NCI-H524 (cell line): ENCODE measurements at regions not wholly inside any gene's neighbourhood (a gene's known extent, or its start where the extent isn't known, plus 50 kb on each side); places are given as distances from the start of the nearest gene placed in this dataset.
"Not testable (repeated sequence)": the region's sequence is repeated elsewhere in the genome, so short reads cannot be mapped to it uniquely, and the experiment has no call there.

ENCODE experiments used
- DNase-seq, 2 experiments: peaks; one replicate each; lab custom pipeline; 2025; lab: John Stamatoyannopoulos, UW

DNA sequence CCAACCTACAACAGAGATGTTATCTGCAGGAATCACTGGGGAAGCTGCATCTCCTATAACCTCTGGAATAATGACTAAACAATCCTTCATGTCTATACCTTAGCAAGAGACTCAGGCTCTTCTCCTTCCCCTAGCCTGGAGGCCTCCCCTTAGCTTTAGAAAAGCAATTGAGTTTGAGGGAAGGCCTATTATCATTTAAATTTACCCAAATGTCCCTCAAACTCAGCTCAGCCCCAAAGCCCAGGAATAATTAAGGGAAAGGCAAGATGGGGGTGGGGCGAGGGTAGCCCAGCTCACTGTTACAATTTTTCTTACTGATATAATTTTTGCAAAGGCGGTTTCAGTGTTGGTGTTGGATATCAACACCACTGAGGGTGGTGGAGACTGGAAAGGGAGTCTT is 151.4 kb upstream of the EEA1 start:
- DNase-seq = no peak

DNA sequence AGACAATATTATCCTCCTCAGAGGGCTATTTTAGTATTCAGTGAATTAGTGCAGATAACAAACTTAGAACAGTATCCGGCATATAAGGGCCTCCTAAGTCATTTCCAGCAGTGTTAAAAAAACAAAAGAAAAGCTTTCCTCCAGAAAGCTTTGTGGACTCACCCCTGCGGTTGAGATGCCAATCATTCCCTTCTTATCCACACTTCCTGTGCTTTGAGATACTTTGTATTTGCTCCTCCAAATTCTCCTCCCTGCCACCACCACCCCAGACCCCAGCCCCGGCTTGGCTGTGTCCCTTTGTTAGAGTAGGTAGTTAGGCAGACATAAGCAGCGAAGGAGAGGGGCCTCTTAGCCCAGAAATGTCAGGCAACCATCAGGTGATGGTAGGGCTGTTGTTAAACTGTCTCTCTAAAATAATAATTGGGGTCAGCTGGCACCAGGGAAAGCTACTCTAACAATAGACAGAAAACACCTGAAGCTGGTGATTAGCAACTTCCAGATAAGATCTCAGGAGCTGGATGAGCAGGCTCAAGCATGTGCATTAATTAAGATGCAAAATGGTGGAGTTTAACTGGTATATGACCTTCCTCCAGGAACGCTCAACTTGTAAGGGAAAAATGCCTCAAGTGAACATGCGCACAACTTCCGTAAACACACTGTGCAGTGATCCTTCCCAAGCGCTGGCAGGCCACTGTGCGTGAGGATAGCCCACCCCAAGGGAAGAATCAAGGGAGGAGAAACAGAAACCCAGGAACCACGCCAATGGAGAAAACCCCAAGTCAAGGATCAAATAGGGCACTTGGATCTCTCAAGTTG is 152.1 kb upstream of the EEA1 start:
- DNase-seq = no peak

DNA sequence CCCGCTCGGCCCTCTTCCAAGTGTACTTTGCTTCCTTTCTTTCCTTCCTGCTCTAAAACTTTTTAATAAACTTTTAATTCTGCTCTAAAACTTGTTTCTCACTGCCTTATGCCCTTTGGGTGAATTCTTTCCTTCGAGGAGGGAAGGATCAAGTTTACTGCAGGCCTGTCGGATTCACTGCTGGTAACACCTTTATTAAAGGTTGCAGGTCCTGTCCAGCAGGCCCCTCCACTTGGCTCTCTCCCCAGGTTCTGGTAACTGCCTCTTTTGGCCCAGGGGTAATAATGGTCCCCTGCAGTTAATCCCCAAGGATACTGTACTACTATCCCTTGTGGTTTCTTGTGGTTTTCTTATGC is 152.7 kb upstream of the EEA1 start:
- DNase-seq = no peak

DNA sequence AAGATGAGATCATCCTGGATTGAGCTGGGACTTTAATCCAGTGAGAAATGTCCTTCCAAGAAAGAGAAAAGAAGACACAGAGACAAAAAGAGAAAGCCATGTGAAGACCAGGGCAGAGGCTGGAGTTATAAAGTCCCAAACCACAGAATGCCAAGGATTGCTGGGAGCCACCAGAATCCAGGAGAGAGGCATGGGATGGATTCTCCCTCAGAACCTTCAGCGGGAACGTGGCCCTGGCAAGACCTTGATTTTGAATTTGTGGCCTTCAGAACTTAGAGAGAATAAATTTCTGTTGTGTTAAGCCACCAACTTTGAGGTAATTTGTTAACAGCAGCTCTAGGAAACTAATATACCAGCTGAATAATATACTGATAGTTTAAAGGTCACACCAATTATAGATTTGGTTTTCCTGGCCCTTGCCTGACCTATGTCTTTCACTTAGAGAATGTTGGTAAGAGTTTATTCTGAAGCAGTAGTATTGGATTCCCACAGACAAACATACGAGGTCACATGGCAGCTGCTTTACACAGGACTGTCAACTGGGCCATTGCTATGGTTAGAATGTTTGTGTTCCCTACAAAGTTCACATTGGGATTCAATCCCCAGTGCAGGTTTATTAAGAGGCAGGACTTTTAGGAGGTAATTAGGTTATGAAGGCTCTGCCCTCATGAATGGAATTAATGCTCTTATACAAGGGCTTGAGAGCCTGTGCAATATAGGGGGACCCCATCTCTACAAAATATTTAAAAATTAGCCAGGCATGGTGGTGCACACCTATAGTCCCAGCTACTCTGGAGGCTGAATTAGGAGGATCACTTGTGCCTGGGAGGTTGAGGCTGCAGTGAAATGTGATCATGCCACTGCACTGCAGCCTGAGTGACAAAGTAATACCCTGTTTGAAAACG is 156.5 kb upstream of the EEA1 start:
- DNase-seq = no peak

DNA sequence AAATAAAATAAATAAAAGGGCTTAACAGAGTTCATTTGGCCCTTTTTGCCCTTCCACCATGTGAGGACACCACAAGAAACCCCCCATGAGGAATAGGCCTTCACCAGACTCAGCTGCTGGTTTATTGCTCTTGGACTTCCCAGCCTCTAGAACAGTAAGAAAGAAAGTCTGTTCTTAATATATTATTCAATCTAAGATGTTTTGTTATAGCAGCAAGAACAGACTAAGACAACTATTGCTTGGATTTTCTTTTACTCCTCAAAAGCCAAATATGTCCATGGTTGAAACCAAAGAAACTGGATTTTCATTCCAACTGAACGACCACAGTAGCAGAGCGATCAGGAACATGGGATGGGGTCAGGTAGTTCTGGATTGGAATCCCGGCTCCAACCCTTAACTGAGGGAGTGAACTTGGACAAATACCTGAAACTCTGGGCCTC is 157.2 kb upstream of the EEA1 start:
- DNase-seq = no peak

DNA sequence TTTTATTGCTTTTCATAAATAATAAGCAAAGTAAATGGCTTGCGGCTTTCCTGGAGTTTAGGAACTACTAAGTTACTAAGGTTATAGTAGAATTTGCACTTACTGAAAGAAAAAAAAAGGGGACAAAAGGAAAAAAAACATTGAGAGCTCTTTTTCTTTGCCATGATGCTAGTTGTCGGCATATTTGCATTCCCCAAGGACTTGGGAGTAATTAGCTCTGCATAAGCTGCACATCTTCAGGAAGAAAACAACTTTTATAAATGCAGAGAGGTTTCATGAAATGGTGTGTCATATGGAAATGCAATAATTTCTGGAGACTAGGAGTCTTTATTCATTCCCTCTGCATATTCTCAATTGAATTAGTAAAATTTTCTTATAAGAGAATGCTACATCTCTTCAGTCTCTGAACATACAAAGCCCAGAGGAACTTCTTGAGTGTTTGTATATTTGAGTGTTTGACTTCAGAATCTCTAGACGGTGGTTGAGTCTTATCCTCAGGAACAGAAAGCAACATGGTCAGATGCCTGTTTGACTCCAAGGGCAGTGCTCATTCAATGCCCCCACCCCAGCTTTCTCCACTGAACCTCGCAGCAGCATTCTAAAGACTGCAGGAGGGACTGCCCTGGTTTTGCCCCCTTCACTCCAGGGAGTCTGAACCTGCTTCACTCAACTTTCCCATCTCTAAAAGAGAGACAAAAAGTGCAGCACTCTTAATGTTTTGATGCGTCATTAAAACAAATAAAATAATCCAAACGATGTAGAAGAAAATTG is 158.9 kb upstream of the EEA1 start:
- no peak for DNase-seq

DNA sequence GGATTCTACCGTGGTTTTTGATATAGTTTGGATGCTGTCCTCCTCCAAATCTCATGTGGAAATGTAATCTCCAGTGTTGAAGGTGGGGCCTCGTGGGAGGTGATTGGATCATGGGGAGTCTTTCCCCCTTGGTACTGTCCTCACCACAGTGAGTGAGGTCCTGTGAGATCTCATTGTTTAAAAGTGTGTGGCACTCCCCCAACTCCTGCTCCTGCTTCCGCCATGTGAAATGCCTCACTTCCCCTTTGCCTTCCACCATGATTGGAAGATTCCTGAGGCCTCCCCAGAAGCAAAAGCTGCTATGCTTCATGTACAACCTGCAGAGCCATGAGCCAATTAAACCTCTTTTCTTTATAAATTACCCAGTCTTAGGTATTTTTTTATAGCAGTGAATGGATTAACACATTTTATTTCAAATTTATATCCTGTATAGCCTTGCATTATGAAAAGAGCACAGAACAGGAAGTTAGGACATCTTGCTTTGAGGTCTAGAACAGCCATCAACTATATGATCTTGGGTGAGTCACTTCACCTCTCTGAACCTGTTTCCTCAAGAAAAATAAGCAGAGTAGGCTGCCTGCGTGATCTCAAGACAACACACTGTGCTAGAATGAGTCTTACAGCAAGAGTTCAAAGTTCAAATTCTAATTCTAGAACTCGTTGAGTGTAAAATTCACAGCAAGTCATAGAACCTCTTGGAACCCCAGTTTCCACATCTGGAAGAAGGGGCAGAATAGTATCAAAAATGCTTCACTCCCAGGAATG is 160.9 kb upstream of the EEA1 start:
- no peak for DNase-seq

DNA sequence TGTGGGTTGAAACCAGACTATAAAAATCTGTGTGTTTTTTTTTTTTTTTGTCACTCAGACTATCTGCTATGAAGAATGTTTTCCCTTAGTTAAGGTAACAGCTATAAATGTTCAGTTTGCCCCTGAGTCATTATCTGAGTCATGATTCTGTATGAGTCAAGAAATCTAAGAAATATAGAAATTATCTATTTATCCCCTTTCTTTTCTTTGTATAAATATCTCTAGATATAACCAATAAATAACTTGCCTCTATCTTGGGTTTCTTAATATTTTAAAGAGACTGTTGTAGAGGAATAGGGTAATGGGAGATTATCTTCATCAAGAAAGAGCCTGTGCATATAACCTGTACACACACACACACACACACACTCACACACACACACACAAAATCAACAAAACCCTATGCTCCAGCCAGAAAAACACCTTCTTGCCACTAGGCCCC is 161.7 kb upstream of the EEA1 start:
- no peak for DNase-seq

DNA sequence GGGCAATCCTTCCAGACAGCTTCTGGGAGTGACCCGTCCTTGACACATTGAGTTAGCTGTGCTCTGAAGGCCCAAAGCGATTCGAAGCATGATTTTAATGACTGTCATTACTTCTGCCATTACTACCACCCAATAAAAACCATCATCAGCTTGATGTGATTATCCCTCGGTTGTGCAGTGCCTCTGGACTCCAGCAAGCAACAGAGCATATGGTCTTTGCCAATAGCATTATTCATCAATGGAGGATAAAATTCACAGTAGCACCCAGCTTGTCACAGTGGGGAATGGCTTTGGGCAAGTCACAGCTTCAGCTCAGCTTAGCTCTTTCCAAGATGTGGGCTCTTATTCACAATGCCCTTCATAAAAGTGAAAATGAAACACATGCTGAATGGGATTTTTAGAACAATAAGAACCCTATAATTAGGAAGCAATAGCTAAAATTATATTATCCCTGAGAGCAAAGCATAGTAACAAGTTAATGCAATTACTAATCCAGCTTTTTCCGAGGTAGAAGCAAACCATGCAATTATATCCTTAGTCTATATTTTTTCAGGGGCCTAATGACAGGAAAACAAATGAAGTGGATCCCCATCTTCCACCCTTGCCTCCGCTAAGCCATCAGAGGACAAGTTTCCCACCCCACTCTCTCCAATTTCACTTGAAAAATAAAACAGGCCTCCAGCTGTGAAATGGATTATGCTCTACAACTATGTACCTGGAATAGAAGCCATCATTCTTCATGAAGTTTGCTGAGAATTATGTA is 163.0 kb upstream of the EEA1 start:
- no peak for DNase-seq

DNA sequence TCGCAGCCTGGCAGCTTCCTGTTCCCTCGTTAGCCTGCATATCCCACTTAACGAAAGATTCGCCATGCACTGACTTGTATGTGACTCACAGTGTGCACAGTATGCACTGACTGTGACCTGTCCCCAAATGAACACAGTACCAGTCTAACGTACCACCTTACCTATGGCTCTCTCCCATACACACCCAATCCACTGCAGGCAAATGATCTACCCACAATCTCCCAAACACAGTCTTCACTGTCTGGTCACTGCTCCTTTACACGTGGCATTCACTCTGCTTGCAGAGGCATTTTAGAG is 163.5 kb upstream of the EEA1 start:
- DNase-seq = no peak

DNA sequence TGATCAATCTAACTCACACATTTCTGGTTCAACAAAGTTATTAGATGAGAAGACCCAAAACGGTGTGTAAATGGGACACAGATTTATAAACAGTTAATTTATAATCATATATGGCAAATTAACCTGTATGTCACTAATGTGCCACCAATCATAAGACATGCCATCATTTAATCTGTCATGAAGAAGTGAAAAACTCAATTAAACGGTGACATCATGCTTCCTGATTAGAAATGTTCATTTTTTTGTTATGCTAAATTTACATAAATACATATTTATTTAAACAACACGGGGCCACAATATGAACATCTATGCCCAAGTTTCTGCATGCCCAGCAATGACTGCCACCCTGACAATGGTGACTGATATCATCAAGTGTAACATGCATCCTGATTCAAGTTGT is 164.1 kb upstream of the EEA1 start:
- DNase-seq = no peak

DNA sequence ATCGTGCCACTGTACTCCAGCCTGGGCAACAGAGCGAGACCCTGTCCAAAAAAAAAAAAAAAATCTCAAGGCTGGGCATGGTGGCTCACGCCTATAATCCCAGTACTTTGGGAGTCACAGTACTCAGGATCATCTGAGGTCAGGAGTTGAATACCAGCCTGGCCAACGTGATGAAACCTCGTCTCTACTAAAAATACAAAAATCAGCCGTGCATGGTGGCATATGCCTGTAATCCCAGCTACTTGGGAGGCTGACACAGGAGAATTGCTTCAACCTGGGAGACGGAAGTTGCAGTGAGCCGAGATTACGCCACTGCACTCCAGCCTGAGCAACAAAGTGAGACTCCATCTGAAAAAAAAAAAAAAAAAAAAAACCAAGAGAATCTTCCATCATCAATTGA is 165.1 kb upstream of the EEA1 start:
- DNase-seq = not testable (repeated sequence)

DNA sequence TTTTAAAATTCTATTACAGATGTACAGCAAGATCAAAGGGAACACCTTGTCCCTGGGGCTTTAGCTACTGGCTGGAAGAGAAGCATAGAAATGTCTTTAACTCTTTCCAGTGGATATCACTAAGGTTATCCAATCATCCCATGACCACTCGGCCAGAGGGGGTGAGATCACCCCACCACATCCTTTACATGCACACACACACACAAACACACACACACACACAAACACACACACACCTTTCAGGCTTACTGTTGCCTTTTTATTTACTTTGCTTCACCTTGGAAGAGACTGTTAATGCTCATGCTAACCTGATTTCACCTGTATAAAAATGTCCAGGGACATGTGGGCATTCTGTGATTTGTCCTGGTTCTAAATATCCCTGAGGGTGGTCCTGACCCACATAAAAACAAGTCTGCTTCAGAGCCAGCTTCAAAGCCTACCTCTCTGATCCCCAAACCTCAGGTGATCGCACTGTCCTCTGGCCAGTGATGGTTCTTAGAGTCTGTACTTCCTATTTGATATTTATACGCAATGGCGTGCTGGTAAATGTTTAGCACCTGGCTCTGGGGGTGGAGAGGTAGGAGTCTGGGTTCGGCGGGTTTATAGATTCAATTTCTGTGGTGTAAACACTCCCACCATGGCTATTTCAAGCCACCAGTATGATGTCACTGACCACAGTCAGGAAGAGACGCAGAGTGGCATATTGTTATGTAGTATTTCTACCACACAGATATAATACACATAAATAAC is 166.1 kb upstream of the EEA1 start:
- no peak for DNase-seq

DNA sequence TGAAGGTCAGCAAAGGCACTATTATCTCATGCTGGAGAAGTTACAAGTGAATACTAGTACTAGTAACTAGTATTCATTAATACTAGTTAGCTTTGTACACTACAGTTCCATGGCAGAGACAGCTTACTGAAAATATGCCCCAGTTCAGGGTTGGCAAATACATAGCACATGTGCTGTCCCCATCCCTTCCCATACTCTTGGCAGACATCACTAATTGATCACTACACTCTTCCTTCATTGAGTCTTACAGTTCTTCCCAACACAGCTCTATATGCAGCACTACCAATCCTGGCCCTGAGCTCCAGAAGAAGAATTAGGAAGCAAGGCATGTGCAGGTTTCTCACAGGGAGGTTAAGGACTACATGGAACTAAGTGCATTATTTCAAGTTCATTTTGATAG is 168.3 kb upstream of the EEA1 start:
- DNase-seq = no peak

DNA sequence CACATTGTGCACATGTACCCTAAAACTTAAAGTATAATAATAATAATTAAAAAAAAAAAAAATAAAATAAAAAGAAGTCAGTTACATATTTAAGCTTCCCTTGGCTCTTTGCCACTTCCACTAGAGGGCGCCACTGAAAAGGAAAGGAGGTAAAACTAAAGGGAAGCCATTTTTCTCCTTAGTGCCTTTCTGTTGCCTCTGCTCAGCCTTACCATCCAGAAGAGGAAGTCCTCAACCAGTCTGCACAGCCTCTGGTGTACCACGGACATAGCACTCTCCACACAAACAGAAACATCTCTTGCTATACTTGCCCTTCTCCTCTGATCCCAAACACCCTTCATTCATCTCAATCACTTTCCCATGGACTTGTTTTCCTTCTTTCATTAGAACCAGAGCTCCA is 169.0 kb upstream of the EEA1 start:
- DNase-seq = peak; percentile 2 to 44

DNA sequence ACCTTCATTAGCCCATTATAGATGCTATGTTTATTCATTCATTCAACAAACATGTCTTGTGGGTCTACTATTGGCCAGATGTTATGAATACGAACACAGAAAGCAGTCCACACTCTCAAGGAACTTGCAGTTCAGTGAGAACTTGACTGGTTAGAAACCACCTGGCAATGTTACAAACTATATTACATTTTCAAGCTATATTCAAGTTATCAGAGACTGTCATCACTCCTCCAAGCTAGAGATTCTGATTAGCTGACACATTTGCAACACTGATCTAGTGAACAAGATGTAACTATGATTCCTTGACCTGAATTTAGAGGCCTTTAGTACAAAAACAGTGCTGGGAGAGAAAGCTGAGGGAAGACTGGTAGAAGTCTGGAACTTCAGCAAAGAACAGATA is 170.7 kb upstream of the EEA1 start:
- no peak for DNase-seq

DNA sequence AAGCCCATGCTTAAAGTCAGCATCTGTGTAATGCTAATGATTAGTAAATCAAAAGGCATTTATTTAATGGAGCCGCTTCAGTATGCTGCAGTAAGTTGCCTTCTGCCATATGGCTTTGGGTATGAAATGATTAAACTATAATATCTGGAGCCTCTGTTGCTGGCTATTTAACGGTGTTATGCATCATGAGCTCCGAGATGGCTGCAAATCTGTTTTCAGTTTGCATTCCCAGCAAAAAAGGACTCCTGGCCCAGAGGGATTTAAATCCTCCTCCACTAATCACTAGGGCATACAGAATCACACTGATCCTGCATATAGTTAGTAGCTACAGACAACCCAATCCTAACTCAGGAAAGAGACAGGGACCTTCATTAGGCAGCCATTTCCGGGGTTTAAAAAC is 171.5 kb upstream of the EEA1 start:
- DNase-seq = peak; percentile 82 to 96

DNA sequence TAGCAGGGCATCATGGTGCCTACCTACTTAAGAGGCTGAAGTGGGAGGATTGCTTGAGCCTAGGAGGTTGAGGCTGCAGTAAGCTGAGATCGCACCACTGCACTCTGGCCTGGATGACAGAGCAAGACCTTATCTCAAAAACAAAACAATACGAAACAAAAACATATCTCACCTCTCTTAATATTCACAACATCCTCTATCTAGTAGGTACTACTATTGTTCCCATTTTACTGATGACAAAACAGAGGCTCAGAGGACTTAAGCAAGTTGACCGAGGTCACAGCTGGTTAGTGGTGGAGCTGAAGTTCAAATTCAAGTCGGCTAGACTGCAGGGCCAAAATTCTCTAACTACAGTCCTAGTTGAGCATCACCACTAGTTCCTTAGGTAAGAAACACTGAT is 172.3 kb upstream of the EEA1 start:
- DNase-seq = no peak

DNA sequence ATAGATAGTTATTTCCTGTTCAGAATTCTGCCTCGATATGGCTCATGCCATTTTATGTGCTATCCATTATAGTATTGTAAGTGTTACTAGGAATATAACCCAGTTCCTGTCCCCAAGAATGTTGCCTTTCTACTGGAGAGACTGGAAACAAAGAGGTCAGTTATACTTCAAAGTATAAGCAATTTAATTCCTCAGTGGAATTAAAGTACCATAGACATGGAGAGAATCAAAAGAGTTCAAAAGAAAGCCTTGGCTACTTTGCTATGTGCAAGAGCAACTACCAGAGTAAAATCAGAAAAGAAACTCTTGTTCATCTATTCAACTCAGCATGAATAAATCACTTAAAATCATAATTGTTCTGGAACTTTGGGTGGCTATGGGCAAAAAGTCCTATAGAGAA is 173.2 kb upstream of the EEA1 start:
- DNase-seq = no peak

DNA sequence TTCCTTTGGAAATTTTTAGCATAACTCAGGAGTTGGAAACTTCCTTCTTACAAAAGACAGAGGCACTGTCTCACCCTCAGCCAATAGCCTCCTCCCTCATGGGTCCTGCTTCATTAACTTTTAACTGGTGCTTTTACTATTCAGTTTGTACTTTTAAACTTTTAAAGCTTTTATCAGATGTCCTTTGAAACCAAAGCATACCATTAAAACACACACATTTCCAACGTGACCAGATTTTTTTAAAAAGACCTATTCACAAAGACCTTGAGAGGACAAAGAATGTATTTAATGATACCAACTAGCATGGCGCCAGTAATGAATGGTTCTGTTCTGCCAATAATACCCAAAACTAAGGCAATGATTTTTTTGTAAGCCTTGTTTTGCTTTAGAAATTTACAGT is 173.6 kb upstream of the EEA1 start:
- DNase-seq = no peak
